GM23338 (cell line): ENCODE measurements at regions not wholly inside any gene's neighbourhood (a gene's known extent, or its start where the extent isn't known, plus 50 kb on each side); places are given as distances from the start of the nearest gene placed in this dataset.
A peak's percentile ranks its signal among the peaks of the same experiment; 100 is the strongest.

Source experiments
- ATAC-seq: fragments of 200-7000 bp; cut with Tn5 transposase; 3 replicates; pipeline ENCODE4 v1.9.1; 2020
- DNase-seq: peaks from one replicate; pipeline ENCODE4 v3.0.0-alpha.2; 2015; ENCODE audit warnings: low spot score
- H2AFZ ChIP-seq: fragments of 200-600 bp; sonication (generic); 2 replicates; pipeline ENCODE4 v1.8.0; 2016; ENCODE audit warnings: antibody characterized with exemption, mild to moderate bottlenecking, moderate library complexity
- H3F3A ChIP-seq: fragments of 200-600 bp; sonication (generic); replicated peaks from 2 replicates; pipeline ENCODE4 v1.8.0; 2017; ENCODE audit warnings: antibody characterized with exemption, mixed run types, low read depth
- H3K27ac ChIP-seq: fragments of 200-600 bp; sonication (generic); 2 replicates; pipeline ENCODE4 v1.6.1; 2016; ENCODE audit warnings: low read depth
- H3K27me3 ChIP-seq: fragments of 200-600 bp; sonication (generic); 2 replicates; pipeline ENCODE4 v1.8.0; 2016; ENCODE audit warnings: mild to moderate bottlenecking, mixed run types, moderate library complexity; ENCODE audit not compliant: insufficient read depth
- H3K36me3 ChIP-seq: fragments of 200-600 bp; sonication (generic); 2 replicates; pipeline ENCODE4 v1.8.0; 2016; ENCODE audit warnings: mild to moderate bottlenecking; ENCODE audit not compliant: insufficient read depth
- H3K4me1 ChIP-seq: fragments of 200-600 bp; sonication (generic); 2 replicates; pipeline ENCODE4 v1.8.0; 2016; ENCODE audit warnings: mild to moderate bottlenecking, moderate library complexity; ENCODE audit not compliant: insufficient read depth
- H3K4me2 ChIP-seq: fragments of 200-600 bp; sonication (generic); 2 replicates; pipeline ENCODE4 v1.7.1; 2017; ENCODE audit warnings: mixed run types
- H3K4me3 ChIP-seq: fragments of 200-600 bp; sonication (generic); 2 replicates; pipeline ENCODE4 v1.6.1; 2016; ENCODE audit warnings: mixed run types
- H3K79me2 ChIP-seq: fragments of 200-600 bp; sonication (generic); replicated peaks from 2 replicates; pipeline ENCODE4 v1.8.0; 2017; ENCODE audit warnings: mild to moderate bottlenecking; ENCODE audit not compliant: insufficient read depth
- H3K9me2 ChIP-seq: fragments of 200-600 bp; sonication (generic); 2 replicates; pipeline ENCODE4 v1.8.0; 2017; ENCODE audit not compliant: insufficient read depth
- H4K20me1 ChIP-seq: fragments of 200-600 bp; sonication (generic); replicated peaks from 2 replicates; pipeline ENCODE4 v1.8.0; 2017; ENCODE audit warnings: mild to moderate bottlenecking; ENCODE audit not compliant: insufficient read depth
- H3K27ac Mint-ChIP-seq: 2 replicates; pipeline ENCODE4 v1.8.0; 2020; ENCODE audit warnings: inconsistent platforms, mild to moderate bottlenecking, moderate library complexity, mixed read lengths
- H3K27me3 Mint-ChIP-seq: 3 replicates; pipeline ENCODE4 v1.8.0; 2022; ENCODE audit warnings: low read depth, mild to moderate bottlenecking, moderate library complexity, mixed read lengths, inconsistent platforms; ENCODE audit not compliant: insufficient read depth, poor library complexity
- H3K36me3 Mint-ChIP-seq: 3 replicates; pipeline ENCODE4 v1.8.0; 2021; ENCODE audit warnings: low read depth, mild to moderate bottlenecking, inconsistent platforms, moderate library complexity, mixed read lengths
- H3K4me1 Mint-ChIP-seq: 3 replicates; pipeline ENCODE4 v1.8.0; 2020; ENCODE audit warnings: mild to moderate bottlenecking, inconsistent platforms, mixed read lengths
- H3K4me3 Mint-ChIP-seq: 3 replicates; pipeline ENCODE4 v1.8.0; 2021; ENCODE audit warnings: moderate library complexity, mild to moderate bottlenecking, inconsistent platforms, mixed read lengths
- H3K9me3 Mint-ChIP-seq: 3 replicates; pipeline ENCODE4 v1.8.0; 2020; ENCODE audit warnings: moderate library complexity, mild to moderate bottlenecking, inconsistent platforms, mixed read lengths
- CREB1 ChIP-seq: fragments of 250-450 bp; sonication (Bioruptor Pico); IDR thresholded peaks from 2 replicates; pipeline ENCODE4 v1.5.0; 2020; ENCODE audit warnings: low read depth, mild to moderate bottlenecking, moderate library complexity
- CTCF ChIP-seq, 2 experiments: fragments of 200-600 bp in 1 of 2; sonication (generic) in 1 of 2; conservative IDR thresholded peaks; 2 replicates each; pipeline versions ENCODE4 v1.5.1 to v1.6.1; 2016 to 2017; ENCODE audit warnings: antibody characterized with exemption in 2 of 2, low read depth in 2 of 2, mild to moderate bottlenecking in 2 of 2, moderate library complexity in 1 of 2
- EZH2 ChIP-seq: fragments of 200-600 bp; sonication (generic); IDR thresholded peaks from one replicate; pipeline ENCODE4 v1.8.0; 2017; ENCODE audit warnings: antibody characterized with exemption, mild to moderate bottlenecking, low read depth; ENCODE audit not compliant: unreplicated experiment
- EZH2phosphoT487 ChIP-seq: fragments of 200-600 bp; sonication (generic); IDR thresholded peaks from one replicate; pipeline ENCODE4 v1.8.1; 2018; ENCODE audit warnings: antibody characterized with exemption; ENCODE audit not compliant: unreplicated experiment
- JUNB ChIP-seq: IDR thresholded peaks from one replicate; pipeline ENCODE4 v1.6.1; 2016; ENCODE audit warnings: antibody characterized with exemption; ENCODE audit not compliant: unreplicated experiment
- NANOG ChIP-seq: IDR thresholded peaks from 2 replicates; pipeline ENCODE4 v1.6.1; 2016; ENCODE audit warnings: antibody characterized with exemption, borderline replicate concordance
- POLR2AphosphoS5 ChIP-seq: IDR thresholded peaks from 2 replicates; pipeline ENCODE4 v1.6.1; 2016; ENCODE audit warnings: antibody characterized with exemption, low read depth
- REST ChIP-seq: IDR thresholded peaks from one replicate; pipeline ENCODE4 v1.6.1; 2018; ENCODE audit warnings: antibody characterized with exemption; ENCODE audit not compliant: unreplicated experiment
- STAT1 ChIP-seq: IDR thresholded peaks from one replicate; pipeline ENCODE4 v1.6.1; 2016; ENCODE audit warnings: antibody characterized with exemption; ENCODE audit not compliant: unreplicated experiment
- ZNF114 ChIP-seq: fragments of 250-450 bp; sonication (Bioruptor Pico); IDR thresholded peaks from 2 replicates; pipeline ENCODE4 v1.5.0; 2020; ENCODE audit warnings: mild to moderate bottlenecking, moderate library complexity
- ZNF331 ChIP-seq: fragments of 250-450 bp; sonication (Bioruptor Pico); IDR thresholded peaks from 2 replicates; pipeline ENCODE4 v1.5.0; 2020; ENCODE audit warnings: low read depth, mild to moderate bottlenecking, moderate library complexity
- ZNF462 ChIP-seq: fragments of 250-450 bp; sonication (Bioruptor Pico); IDR thresholded peaks from 2 replicates; pipeline ENCODE4 v1.5.0; 2020; ENCODE audit warnings: mild to moderate bottlenecking, moderate library complexity
- TF ChIP-seq, protein P1 (sequence below): IDR thresholded peaks from 2 replicates; pipeline ENCODE4 v1.6.1; 2016; ENCODE audit warnings: antibody characterized with exemption

- H3K4me1 Mint-ChIP-seq: no peaks in the 10 kb centered on the region
- DNase-seq (no peak), ATAC-seq (no peak)
- H3K27ac ChIP-seq: no peak overlapping the region
- no peaks in the 10 kb centered on the region for H3K27me3 ChIP-seq
- H3F3A ChIP-seq: no peaks in the 10 kb centered on the region
- H4K20me1 ChIP-seq: no peaks in the 10 kb centered on the region
- no peaks in the 10 kb centered on the region for H3K36me3 ChIP-seq
- H3K36me3 Mint-ChIP-seq: no peaks in the 10 kb centered on the region
- H3K4me3 ChIP-seq: no peak overlapping the region
- H3K4me2 ChIP-seq: no peak overlapping the region
- no peaks in the 10 kb centered on the region for H3K79me2 ChIP-seq
- no peak overlapping the region for H3K27ac Mint-ChIP-seq
- no peaks in the 10 kb centered on the region for H3K9me3 Mint-ChIP-seq
- no peaks in the 10 kb centered on the region for H3K27me3 Mint-ChIP-seq
- no peak for TF ChIP-seq EZH2phosphoT487
- TF ChIP-seq CREB1 (CRISPR knock-in tag): no peak
- no peak for TF ChIP-seq STAT1
- TF ChIP-seq REST: no peak
- TF ChIP-seq CTCF (conservative IDR thresholded peaks at IDR 0.05; ENCODE audit: low read depth in 2 of 2): no peak
- TF ChIP-seq EZH2: no peak
- no peak for TF ChIP-seq JUNB
- no peak for TF ChIP-seq ZNF462 (CRISPR knock-in tag)
- no peak for TF ChIP-seq NANOG
- TF ChIP-seq POLR2AphosphoS5: no peak
- TF ChIP-seq ZNF114 (CRISPR knock-in tag): no peak
- no peak for TF ChIP-seq ZNF331 (CRISPR knock-in tag)
- TF ChIP-seq, protein P1, sequence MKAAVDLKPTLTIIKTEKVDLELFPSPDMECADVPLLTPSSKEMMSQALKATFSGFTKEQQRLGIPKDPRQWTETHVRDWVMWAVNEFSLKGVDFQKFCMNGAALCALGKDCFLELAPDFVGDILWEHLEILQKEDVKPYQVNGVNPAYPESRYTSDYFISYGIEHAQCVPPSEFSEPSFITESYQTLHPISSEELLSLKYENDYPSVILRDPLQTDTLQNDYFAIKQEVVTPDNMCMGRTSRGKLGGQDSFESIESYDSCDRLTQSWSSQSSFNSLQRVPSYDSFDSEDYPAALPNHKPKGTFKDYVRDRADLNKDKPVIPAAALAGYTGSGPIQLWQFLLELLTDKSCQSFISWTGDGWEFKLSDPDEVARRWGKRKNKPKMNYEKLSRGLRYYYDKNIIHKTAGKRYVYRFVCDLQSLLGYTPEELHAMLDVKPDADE: no peak
- H3K4me1 ChIP-seq: no peaks in the 10 kb centered on the region
- peaks cover 6% of the 10 kb centered on the region for H3K9me2 ChIP-seq
- H2AFZ ChIP-seq: peak overlapping the region; percentile 9; the same call in 1 of the 2 replicates
- H3K4me3 Mint-ChIP-seq: no peak overlapping the region
Measured at GRCh38 chr6:134766497-134766896, 183.4 kb downstream of the ALDH8A1 start.
